OCI-LY3 (cell line): ENCODE measurements at regions not wholly inside any gene's neighbourhood (a gene's known extent, or its start where the extent isn't known, plus 50 kb on each side); places are given as distances from the start of the nearest gene placed in this dataset.

Experiments used
- EZH2phosphoT487 ChIP-seq: fragments of 200-600 bp; shearing (Covaris generic); IDR thresholded peaks from 2 replicates; pipeline ENCODE4 v1.6.1; 2018; ENCODE audit warnings: antibody characterized with exemption, mixed run types, low read depth
- TF ChIP-seq, protein P1 (sequence below): fragments of 200-600, 300-600 bp; sonication (generic); IDR thresholded peaks from 2 replicates; pipeline ENCODE4 v1.5.1; 2014; ENCODE audit warnings: antibody characterized with exemption, low read length, low read depth

GRCh38 chr2:67889056-67889455 is 173.7 kb downstream of the C1D start:
- TF ChIP-seq, protein P1, sequence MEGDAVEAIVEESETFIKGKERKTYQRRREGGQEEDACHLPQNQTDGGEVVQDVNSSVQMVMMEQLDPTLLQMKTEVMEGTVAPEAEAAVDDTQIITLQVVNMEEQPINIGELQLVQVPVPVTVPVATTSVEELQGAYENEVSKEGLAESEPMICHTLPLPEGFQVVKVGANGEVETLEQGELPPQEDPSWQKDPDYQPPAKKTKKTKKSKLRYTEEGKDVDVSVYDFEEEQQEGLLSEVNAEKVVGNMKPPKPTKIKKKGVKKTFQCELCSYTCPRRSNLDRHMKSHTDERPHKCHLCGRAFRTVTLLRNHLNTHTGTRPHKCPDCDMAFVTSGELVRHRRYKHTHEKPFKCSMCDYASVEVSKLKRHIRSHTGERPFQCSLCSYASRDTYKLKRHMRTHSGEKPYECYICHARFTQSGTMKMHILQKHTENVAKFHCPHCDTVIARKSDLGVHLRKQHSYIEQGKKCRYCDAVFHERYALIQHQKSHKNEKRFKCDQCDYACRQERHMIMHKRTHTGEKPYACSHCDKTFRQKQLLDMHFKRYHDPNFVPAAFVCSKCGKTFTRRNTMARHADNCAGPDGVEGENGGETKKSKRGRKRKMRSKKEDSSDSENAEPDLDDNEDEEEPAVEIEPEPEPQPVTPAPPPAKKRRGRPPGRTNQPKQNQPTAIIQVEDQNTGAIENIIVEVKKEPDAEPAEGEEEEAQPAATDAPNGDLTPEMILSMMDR, result no peak
- TF ChIP-seq EZH2phosphoT487, result no peak
